GM12878 (cell line): ENCODE measurements at regions not wholly inside any gene's neighbourhood (a gene's known extent, or its start where the extent isn't known, plus 50 kb on each side); places are given as distances from the start of the nearest gene placed in this dataset.

Experiments used
- ATAC-seq: fragments of 200-7000 bp; cut with Tn5 transposase; 3 replicates; pipeline ENCODE4 v1.9.1; 2020; ENCODE audit warnings: mild to moderate bottlenecking, moderate library complexity
- BruUV-seq: library from RNA; stranded (reverse); fragments of 400-500 nt; replicated peaks from 2 replicates; lab custom pipeline; 2021; lab: Mats Ljungman, UMichigan
- CTCF ChIA-PET: fragments of 300-600 bp; sonication (Branson Sonifier 250); formaldehyde crosslinking; extraction: SDS; loops from one replicate; lab custom pipeline; 2021; ENCODE audit warnings: inconsistent platforms; lab: Yijun Ruan, JAX
- POLR2A ChIA-PET: fragments of 350-600 bp; formaldehyde crosslinking; extraction: SDS; loops from one replicate; lab custom pipeline; 2021; ENCODE audit warnings: inconsistent platforms; lab: Charles Lee
- RAD21 ChIA-PET: fragments of 300-600 bp; sonication (Branson Sonifier 250); formaldehyde crosslinking; loops from one replicate; lab custom pipeline; 2023; ENCODE audit warnings: antibody characterized with exemption; ENCODE audit not compliant: unreplicated experiment; lab: Charles Lee
- SMC1A ChIA-PET: fragments of 300-600 bp; sonication (Branson Sonifier 250); formaldehyde crosslinking; loops from one replicate; lab custom pipeline; 2023; ENCODE audit not compliant: unreplicated experiment, uncharacterized antibody; lab: Charles Lee
- DNase-seq: peaks from one replicate; pipeline ENCODE4 v3.0.0-alpha.2; 2011; ENCODE audit warnings: low read depth, low spot score
- FAIRE-seq: peaks from 3 replicates; lab custom pipeline; 2011; peaks lifted over from hg19 to GRCh38; lab: Jason Lieb, UNC
- H2AFZ ChIP-seq: 2 replicates; pipeline ENCODE4 v1.6.0; 2011; ENCODE audit warnings: low read depth, low read length, control low read depth; ENCODE audit not compliant: control insufficient read depth
- H3K27ac ChIP-seq: 2 replicates; pipeline ENCODE4 v1.5.1; 2011; ENCODE audit warnings: control low read depth; ENCODE audit not compliant: control insufficient read depth, insufficient read depth
- H3K27me3 ChIP-seq, 2 experiments: replicated peaks in 1 of 2; 2 replicates each; pipeline versions ENCODE4 v1.6.0 to v1.6.1; 2011; ENCODE audit warnings: low read length in 1 of 2; ENCODE audit not compliant: control insufficient read depth in 2 of 2, insufficient read depth in 2 of 2
- H3K36me3 ChIP-seq, 2 experiments: 2 replicates each; pipeline ENCODE4 v1.5.1; 2011; ENCODE audit warnings: low read length in 1 of 2; ENCODE audit not compliant: control insufficient read depth in 2 of 2, insufficient read depth in 2 of 2
- H3K4me1 ChIP-seq: 2 replicates; pipeline ENCODE4 v1.6.1; 2011; ENCODE audit warnings: mild to moderate bottlenecking, low read length, moderate library complexity, mixed read lengths; ENCODE audit not compliant: control insufficient read depth, insufficient read depth
- H3K4me2 ChIP-seq: 2 replicates; pipeline ENCODE4 v1.6.0; 2011; ENCODE audit warnings: control low read depth; ENCODE audit not compliant: control insufficient read depth, insufficient read depth
- H3K4me3 ChIP-seq: fragments of 200-600 bp; sonication (generic); 2 replicates; pipeline ENCODE4 v1.5.1; 2016
- H3K79me2 ChIP-seq: 2 replicates; pipeline ENCODE4 v1.6.0; 2011; ENCODE audit warnings: low read length; ENCODE audit not compliant: control insufficient read depth, insufficient read depth
- H3K9ac ChIP-seq: 2 replicates; pipeline ENCODE4 v1.8.0; 2011; ENCODE audit warnings: low read length, control low read depth, mixed read lengths; ENCODE audit not compliant: control insufficient read depth, insufficient read depth
- H3K9me3 ChIP-seq: replicated peaks from 3 replicates; pipeline ENCODE4 v1.5.1; 2011; ENCODE audit warnings: mild to moderate bottlenecking, low read length; ENCODE audit not compliant: control insufficient read depth, insufficient read depth
- H4K20me1 ChIP-seq: 2 replicates; pipeline ENCODE4 v1.6.0; 2011; ENCODE audit not compliant: control insufficient read depth, insufficient read depth
- E4F1 ChIP-seq: fragments of 450-650 bp; IDR thresholded peaks from 2 replicates; pipeline ENCODE4 v1.6.1; 2018; ENCODE audit warnings: borderline replicate concordance, mild to moderate bottlenecking; ENCODE audit not compliant: partially characterized antibody
- IKZF1 ChIP-seq: fragments of 450-650 bp; conservative IDR thresholded peaks from 2 replicates; pipeline ENCODE4 v1.6.1; 2017; ENCODE audit warnings: antibody characterized with exemption, mild to moderate bottlenecking
- NKRF ChIP-seq: fragments of 450-650 bp; conservative IDR thresholded peaks from 2 replicates; pipeline ENCODE4 v1.6.1; 2017; ENCODE audit warnings: mild to moderate bottlenecking, moderate library complexity
- POLR2A ChIP-seq: IDR thresholded peaks from 2 replicates; pipeline ENCODE4 v1.6.1; 2011; ENCODE audit warnings: low read depth, mild to moderate bottlenecking, low read length
- POU2F2 ChIP-seq: IDR thresholded peaks from 3 replicates; pipeline ENCODE4 v1.6.1; 2011; ENCODE audit warnings: low read depth, mild to moderate bottlenecking, low read length, borderline replicate concordance
- RAD21 ChIP-seq: IDR thresholded peaks from 2 replicates; pipeline ENCODE4 v1.6.1; 2011; ENCODE audit warnings: mild to moderate bottlenecking, low read depth, low read length, moderate library complexity; ENCODE audit not compliant: insufficient read depth
- SMC3 ChIP-seq: IDR thresholded peaks from 2 replicates; pipeline ENCODE4 v1.6.1; 2011; ENCODE audit warnings: low read length, improper control_type of control experiment, borderline replicate concordance
- SREBF1 ChIP-seq: IDR thresholded peaks from 2 replicates; pipeline ENCODE4 v1.6.1; 2012; ENCODE audit warnings: mild to moderate bottlenecking, low read length
- TCF7 ChIP-seq: IDR thresholded peaks from 2 replicates; pipeline ENCODE4 v1.6.1; 2014; ENCODE audit warnings: antibody characterized with exemption, borderline replicate concordance
- ZBED1 ChIP-seq: IDR thresholded peaks from 2 replicates; pipeline ENCODE4 v1.6.1; 2016; ENCODE audit warnings: borderline replicate concordance
- WGBS: methylation state at CpG from one replicate; pipeline ENCODE4 v1.1.6; 2016; ENCODE audit warnings: low lambda C conversion rate; ENCODE audit not compliant: insufficient replicate concordance, insufficient coverage; ENCODE audit errors: missing lambda C conversion rate; 5-methylcytosine and 5-hydroxymethylcytosine counted together
- in situ Hi-C: fragments of 300-500 bp; cut with MboI; formaldehyde crosslinking; loops from 9 replicates; pipeline ENCODE4 v1.14.3; 2018; ENCODE audit warnings: mixed read lengths
- intact Hi-C: fragments of 100-400 bp; cut with micrococcal nuclease; formaldehyde crosslinking; loops from one replicate; pipeline ENCODE4 v1.14.2; 2022; ENCODE audit not compliant: unreplicated experiment
- TF ChIP-seq, protein P1 (sequence below): fragments of 450-650 bp; IDR thresholded peaks from 2 replicates; pipeline ENCODE4 v1.6.1; 2017; ENCODE audit warnings: mild to moderate bottlenecking, low read depth, inconsistent platforms; ENCODE audit not compliant: poor library complexity, severe bottlenecking
- TF ChIP-seq, protein P2 (sequence below): fragments of 450-650 bp; IDR thresholded peaks from 2 replicates; pipeline ENCODE4 v1.6.1; 2017; ENCODE audit warnings: mild to moderate bottlenecking

DNA sequence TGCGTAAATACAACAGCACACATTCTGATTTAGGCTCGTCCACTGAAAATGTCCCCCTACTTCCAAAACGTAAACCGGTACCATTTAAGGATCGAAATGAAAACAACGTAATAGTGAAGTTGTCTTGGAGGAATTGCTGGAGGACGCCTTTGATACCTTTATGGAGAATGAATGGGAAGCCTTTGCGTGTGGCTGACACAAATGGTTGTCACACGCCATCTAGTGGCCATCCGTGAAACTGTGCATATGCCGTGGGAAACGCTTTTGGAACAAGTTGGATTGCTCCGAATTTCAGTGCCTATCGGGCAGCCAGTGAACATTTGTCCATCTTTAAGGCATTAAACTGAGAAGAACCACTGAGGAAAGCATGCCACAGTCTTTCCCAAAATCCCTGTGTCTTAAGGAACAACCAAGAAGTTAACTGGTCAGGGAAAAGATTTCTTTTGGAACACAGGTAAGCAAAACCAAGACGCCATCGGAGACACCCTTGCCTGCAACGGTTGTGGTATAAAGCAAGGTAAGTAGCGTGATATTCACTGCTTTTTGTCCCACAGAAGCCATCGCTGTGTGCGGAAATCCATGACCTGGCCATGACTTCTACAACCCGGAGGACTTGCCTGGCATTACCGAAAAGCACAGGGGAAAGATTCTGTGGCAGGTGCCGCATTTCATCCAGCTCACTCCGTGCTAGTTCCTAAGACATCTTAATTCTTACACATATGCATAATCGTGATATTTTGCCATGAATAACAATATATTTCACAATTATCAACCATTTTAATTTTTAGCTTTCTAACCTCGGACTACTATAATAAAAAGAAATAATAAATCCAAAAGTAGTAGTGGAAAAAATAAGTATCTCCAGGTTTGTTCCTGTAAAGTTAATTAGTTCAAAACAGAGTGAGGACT is 100.6 kb downstream of the FAM204A start:
- no peak overlapping the region for H3K4me3 ChIP-seq
- ChIA-PET SMC1A (interaction anchor here (0.8 to 5.4 kb wide), 17 partner anchors 9 to 1025 kb away, joined by 3 to 67 read pairs (median 4); no protein-coding TSS in a partner anchor), CTCF (interaction anchor here (0.6 to 5.6 kb wide), 27 partner anchors 8 to 1032 kb away, joined by 3 to 99 read pairs (median 5); no protein-coding TSS in a partner anchor), POLR2A (no interaction called here), RAD21 (interaction anchor here (0.6 to 5.9 kb wide), 7 partner anchors 18 to 799 kb away, joined by 3 to 71 read pairs (median 4); no protein-coding TSS in a partner anchor)
- DNase-seq (peak; percentile 16), ATAC-seq (peak; percentile 63), FAIRE-seq (peak; percentile 94)
- H4K20me1 ChIP-seq, result no peaks in the 10 kb centered on the region
- no peak overlapping the region for H3K27ac ChIP-seq
- BruUV-seq, result no TSS peak
- intact Hi-C loops, result loop anchor here (1.0 to 5.0 kb wide), 5 partner anchors 381 to 1024 kb away; no protein-coding TSS in a partner anchor
- no peaks in the 10 kb centered on the region for H3K36me3 ChIP-seq
- H3K9ac ChIP-seq, result no peak overlapping the region
- H3K4me2 ChIP-seq, result no peak overlapping the region
- no peaks in the 10 kb centered on the region for H3K79me2 ChIP-seq
- 20% methylated on average over 26 of the region's 26 CpGs for WGBS
- no peak overlapping the region; the same call in 1 of the 2 replicates for H2AFZ ChIP-seq
- peaks cover 0 to 3% of the 10 kb centered on the region in 2 experiments; a peak in 1 of 4 replicates for H3K27me3 ChIP-seq
- H3K4me1 ChIP-seq, result no peaks in the 10 kb centered on the region
- in situ Hi-C loops, result loop anchor here (5.0 kb wide), 1 partner anchor 749 kb away; no protein-coding TSS in a partner anchor
- no peaks in the 10 kb centered on the region for H3K9me3 ChIP-seq
- no peak for TF ChIP-seq POLR2A
- no peak for TF ChIP-seq E4F1
- peak; percentile 82; the same call in 1 of the 2 replicates for TF ChIP-seq NKRF
- TF ChIP-seq, protein P1, sequence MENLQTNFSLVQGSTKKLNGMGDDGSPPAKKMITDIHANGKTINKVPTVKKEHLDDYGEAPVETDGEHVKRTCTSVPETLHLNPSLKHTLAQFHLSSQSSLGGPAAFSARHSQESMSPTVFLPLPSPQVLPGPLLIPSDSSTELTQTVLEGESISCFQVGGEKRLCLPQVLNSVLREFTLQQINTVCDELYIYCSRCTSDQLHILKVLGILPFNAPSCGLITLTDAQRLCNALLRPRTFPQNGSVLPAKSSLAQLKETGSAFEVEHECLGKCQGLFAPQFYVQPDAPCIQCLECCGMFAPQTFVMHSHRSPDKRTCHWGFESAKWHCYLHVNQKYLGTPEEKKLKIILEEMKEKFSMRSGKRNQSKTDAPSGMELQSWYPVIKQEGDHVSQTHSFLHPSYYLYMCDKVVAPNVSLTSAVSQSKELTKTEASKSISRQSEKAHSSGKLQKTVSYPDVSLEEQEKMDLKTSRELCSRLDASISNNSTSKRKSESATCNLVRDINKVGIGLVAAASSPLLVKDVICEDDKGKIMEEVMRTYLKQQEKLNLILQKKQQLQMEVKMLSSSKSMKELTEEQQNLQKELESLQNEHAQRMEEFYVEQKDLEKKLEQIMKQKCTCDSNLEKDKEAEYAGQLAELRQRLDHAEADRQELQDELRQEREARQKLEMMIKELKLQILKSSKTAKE, result no peak
- TF ChIP-seq, protein P2, sequence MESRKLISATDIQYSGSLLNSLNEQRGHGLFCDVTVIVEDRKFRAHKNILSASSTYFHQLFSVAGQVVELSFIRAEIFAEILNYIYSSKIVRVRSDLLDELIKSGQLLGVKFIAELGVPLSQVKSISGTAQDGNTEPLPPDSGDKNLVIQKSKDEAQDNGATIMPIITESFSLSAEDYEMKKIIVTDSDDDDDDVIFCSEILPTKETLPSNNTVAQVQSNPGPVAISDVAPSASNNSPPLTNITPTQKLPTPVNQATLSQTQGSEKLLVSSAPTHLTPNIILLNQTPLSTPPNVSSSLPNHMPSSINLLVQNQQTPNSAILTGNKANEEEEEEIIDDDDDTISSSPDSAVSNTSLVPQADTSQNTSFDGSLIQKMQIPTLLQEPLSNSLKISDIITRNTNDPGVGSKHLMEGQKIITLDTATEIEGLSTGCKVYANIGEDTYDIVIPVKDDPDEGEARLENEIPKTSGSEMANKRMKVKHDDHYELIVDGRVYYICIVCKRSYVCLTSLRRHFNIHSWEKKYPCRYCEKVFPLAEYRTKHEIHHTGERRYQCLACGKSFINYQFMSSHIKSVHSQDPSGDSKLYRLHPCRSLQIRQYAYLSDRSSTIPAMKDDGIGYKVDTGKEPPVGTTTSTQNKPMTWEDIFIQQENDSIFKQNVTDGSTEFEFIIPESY, result no peak
- TF ChIP-seq SREBF1, result no peak
- TF ChIP-seq POU2F2, result peak; percentile 46; the same call in 1 of the 3 replicates
- TF ChIP-seq TCF7, result no peak
- TF ChIP-seq IKZF1, result no peak
- peak; percentile 94 for TF ChIP-seq SMC3
- TF ChIP-seq ZBED1, result no peak
- TF ChIP-seq RAD21, result peak; percentile 86
